GM23338 (cell line): ENCODE measurements at regions not wholly inside any gene's neighbourhood (a gene's known extent, or its start where the extent isn't known, plus 50 kb on each side); places are given as distances from the start of the nearest gene placed in this dataset.

ENCODE experiments used
- EZH2 ChIP-seq: fragments of 200-600 bp; sonication (generic); IDR thresholded peaks from one replicate; pipeline ENCODE4 v1.8.0; 2017; ENCODE audit warnings: antibody characterized with exemption, mild to moderate bottlenecking, low read depth; ENCODE audit not compliant: unreplicated experiment
- POLR2AphosphoS5 ChIP-seq: IDR thresholded peaks from 2 replicates; pipeline ENCODE4 v1.6.1; 2016; ENCODE audit warnings: antibody characterized with exemption, low read depth
- TF ChIP-seq, protein P1 (sequence below), 2 experiments: fragments of 200-600 bp in 1 of 2; sonication (generic) in 1 of 2; conservative IDR thresholded peaks; 2 replicates each; pipeline versions ENCODE4 v1.5.1 to v1.6.1; 2016 to 2017; ENCODE audit warnings: antibody characterized with exemption in 2 of 2, low read depth in 2 of 2, mild to moderate bottlenecking in 2 of 2, moderate library complexity in 1 of 2
- TF ChIP-seq, protein P2 (sequence below): IDR thresholded peaks from 2 replicates; pipeline ENCODE4 v1.6.1; 2016; ENCODE audit warnings: antibody characterized with exemption

- TF ChIP-seq, protein P1, sequence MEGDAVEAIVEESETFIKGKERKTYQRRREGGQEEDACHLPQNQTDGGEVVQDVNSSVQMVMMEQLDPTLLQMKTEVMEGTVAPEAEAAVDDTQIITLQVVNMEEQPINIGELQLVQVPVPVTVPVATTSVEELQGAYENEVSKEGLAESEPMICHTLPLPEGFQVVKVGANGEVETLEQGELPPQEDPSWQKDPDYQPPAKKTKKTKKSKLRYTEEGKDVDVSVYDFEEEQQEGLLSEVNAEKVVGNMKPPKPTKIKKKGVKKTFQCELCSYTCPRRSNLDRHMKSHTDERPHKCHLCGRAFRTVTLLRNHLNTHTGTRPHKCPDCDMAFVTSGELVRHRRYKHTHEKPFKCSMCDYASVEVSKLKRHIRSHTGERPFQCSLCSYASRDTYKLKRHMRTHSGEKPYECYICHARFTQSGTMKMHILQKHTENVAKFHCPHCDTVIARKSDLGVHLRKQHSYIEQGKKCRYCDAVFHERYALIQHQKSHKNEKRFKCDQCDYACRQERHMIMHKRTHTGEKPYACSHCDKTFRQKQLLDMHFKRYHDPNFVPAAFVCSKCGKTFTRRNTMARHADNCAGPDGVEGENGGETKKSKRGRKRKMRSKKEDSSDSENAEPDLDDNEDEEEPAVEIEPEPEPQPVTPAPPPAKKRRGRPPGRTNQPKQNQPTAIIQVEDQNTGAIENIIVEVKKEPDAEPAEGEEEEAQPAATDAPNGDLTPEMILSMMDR (conservative IDR thresholded peaks at IDR 0.05; ENCODE audit: low read depth in 2 of 2), result peak; percentile 88 to 93
- no peak for TF ChIP-seq POLR2AphosphoS5
- TF ChIP-seq, protein P2, sequence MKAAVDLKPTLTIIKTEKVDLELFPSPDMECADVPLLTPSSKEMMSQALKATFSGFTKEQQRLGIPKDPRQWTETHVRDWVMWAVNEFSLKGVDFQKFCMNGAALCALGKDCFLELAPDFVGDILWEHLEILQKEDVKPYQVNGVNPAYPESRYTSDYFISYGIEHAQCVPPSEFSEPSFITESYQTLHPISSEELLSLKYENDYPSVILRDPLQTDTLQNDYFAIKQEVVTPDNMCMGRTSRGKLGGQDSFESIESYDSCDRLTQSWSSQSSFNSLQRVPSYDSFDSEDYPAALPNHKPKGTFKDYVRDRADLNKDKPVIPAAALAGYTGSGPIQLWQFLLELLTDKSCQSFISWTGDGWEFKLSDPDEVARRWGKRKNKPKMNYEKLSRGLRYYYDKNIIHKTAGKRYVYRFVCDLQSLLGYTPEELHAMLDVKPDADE, result no peak
- no peak for TF ChIP-seq EZH2
Measured at GRCh38 chr2:207473049-207473930, 56.5 kb upstream of the CREB1 start.
